ENCODE measurements at regions not wholly inside any gene's neighbourhood (a gene's known extent, or its start where the extent isn't known, plus 50 kb on each side); places are given as distances from the start of the nearest gene placed in this dataset.
"Not testable (repeated sequence)": the region's sequence is repeated elsewhere in the genome, so short reads cannot be mapped to it uniquely, and the experiment has no call there.

GRCh38 chr6:96276305-96276704, 245.3 kb upstream of the UFL1 start:
- DNase-seq: no peak

GRCh38 chr6:96276856-96277255, 244.8 kb upstream of the UFL1 start:
- no peak for DNase-seq

- DNase-seq: no peak
Observed at GRCh38 chr6:96279084-96279483, 242.5 kb upstream of the UFL1 start.

- no peak for DNase-seq
Observed at GRCh38 chr6:96286503-96286902, 235.1 kb upstream of the UFL1 start.

- no peak for DNase-seq
Observed at GRCh38 chr6:96299525-96299924, 222.1 kb upstream of the UFL1 start.

GRCh38 chr6:96301023-96301422, 220.6 kb upstream of the UFL1 start:
- no peak for DNase-seq

- no peak for DNase-seq
Observed at GRCh38 chr6:96301781-96302180, 219.8 kb upstream of the UFL1 start.

GRCh38 chr6:96302991-96303390, 218.6 kb upstream of the UFL1 start:
- DNase-seq: no peak

- no peak for DNase-seq
Observed at GRCh38 chr6:96304997-96305396, 216.6 kb upstream of the UFL1 start.

GRCh38 chr6:96330884-96331283, 190.7 kb upstream of the UFL1 start:
- DNase-seq: no peak

- no peak for DNase-seq
Observed at GRCh38 chr6:96340164-96340563, 181.4 kb upstream of the UFL1 start.

GRCh38 chr6:96345501-96345900, 176.1 kb upstream of the UFL1 start:
- no peak for DNase-seq

GRCh38 chr6:96381246-96381645, 140.4 kb upstream of the UFL1 start:
- no peak for DNase-seq

GRCh38 chr6:96391776-96392360, 129.7 kb upstream of the UFL1 start:
- DNase-seq: peak; percentile 72

- no peak for DNase-seq
Observed at GRCh38 chr6:96394727-96395126, 126.9 kb upstream of the UFL1 start.

GRCh38 chr6:96410467-96410866, 111.1 kb upstream of the UFL1 start:
- no peak for DNase-seq

GRCh38 chr6:96420294-96420693, 101.3 kb upstream of the UFL1 start:
- no peak for DNase-seq

- no peak for DNase-seq
Observed at GRCh38 chr6:96433950-96434349, 87.7 kb upstream of the UFL1 start.

GRCh38 chr6:96436398-96436797, 85.2 kb upstream of the UFL1 start:
- DNase-seq: no peak

- not testable (repeated sequence) for DNase-seq
Observed at GRCh38 chr6:96437228-96437627, 84.4 kb upstream of the UFL1 start.

GRCh38 chr6:96450082-96450769, 71.4 kb upstream of the UFL1 start:
- DNase-seq: no peak

- DNase-seq: no peak
Observed at GRCh38 chr6:96450770-96451130, 70.9 kb upstream of the UFL1 start.

- DNase-seq: no peak
Observed at GRCh38 chr6:96458771-96459170, 62.8 kb upstream of the UFL1 start.

GRCh38 chr6:96460052-96460700, 61.4 kb upstream of the UFL1 start:
- no peak for DNase-seq
